Lower leg skin (tissue), 3 donors: ENCODE measurements at regions not wholly inside any gene's neighbourhood (a gene's known extent, or its start where the extent isn't known, plus 50 kb on each side); places are given as distances from the start of the nearest gene placed in this dataset.

Experiments
- POLR2A ChIP-seq, 2 donors: fragments of 450-650 bp; IDR thresholded peaks; one replicate each; pipeline ENCODE4 v1.6.1; 2016 to 2017; ENCODE audit warnings: antibody characterized with exemption in 2 of 2, mild to moderate bottlenecking in 1 of 2, moderate library complexity in 1 of 2
- TF ChIP-seq, protein P1 (sequence below), 3 donors: fragments of 450-650 bp; IDR thresholded peaks; one replicate each; pipeline ENCODE4 v1.5.1; 2016; ENCODE audit warnings: antibody characterized with exemption in 3 of 3, mild to moderate bottlenecking in 3 of 3, moderate library complexity in 2 of 3

DNA sequence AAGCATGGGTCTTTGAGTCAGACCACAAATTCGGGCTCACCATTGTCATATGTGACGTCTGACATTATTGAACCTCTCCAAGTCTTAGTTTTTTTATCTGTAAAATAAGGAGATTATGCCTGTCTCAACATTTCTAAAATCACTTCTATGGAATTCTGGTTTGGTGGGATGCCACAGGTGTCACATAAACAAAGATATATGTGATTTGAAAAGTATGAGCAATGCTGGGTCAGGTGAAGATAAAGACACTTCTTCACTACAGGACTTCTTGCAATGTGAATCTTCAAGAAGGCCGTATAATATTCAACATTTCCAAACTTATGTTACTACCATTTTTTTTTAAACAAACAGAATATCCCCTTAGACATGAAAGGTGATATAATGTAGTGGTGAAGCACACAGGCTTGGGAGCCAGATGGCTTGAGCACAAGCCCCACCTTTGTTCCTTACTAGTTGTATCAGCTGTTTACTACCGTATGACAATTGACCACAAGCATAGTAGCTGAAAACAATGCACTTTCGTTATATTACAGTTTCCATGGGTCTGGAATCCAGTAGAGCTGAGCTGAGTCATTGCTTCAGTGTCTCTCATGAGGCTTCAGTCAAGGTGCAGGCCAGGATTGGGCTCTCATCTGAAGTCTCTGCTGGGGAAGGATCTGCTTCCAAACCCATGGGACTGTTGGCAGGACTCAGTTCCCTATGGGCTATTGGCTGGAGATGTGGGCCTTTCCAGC lies 87.7 kb downstream of the UTP18 start:
- TF ChIP-seq, protein P1, sequence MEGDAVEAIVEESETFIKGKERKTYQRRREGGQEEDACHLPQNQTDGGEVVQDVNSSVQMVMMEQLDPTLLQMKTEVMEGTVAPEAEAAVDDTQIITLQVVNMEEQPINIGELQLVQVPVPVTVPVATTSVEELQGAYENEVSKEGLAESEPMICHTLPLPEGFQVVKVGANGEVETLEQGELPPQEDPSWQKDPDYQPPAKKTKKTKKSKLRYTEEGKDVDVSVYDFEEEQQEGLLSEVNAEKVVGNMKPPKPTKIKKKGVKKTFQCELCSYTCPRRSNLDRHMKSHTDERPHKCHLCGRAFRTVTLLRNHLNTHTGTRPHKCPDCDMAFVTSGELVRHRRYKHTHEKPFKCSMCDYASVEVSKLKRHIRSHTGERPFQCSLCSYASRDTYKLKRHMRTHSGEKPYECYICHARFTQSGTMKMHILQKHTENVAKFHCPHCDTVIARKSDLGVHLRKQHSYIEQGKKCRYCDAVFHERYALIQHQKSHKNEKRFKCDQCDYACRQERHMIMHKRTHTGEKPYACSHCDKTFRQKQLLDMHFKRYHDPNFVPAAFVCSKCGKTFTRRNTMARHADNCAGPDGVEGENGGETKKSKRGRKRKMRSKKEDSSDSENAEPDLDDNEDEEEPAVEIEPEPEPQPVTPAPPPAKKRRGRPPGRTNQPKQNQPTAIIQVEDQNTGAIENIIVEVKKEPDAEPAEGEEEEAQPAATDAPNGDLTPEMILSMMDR (IDR thresholded peaks at IDR 0.05), result no peak
- no peak for TF ChIP-seq POLR2A (IDR thresholded peaks at IDR 0.05)
